SK-N-MC (cell line): ENCODE measurements at regions not wholly inside any gene's neighbourhood (a gene's known extent, or its start where the extent isn't known, plus 50 kb on each side); places are given as distances from the start of the nearest gene placed in this dataset.

Experiments
- DNase-seq: peaks from one replicate; pipeline ENCODE4 v3.0.0-alpha.2; 2011; ENCODE audit warnings: low read depth, low spot score
- H3K27ac ChIP-seq: fragments of 200-600 bp; sonication (generic); 2 replicates; pipeline ENCODE4 v1.5.1; 2016; ENCODE audit warnings: mixed run types
- H3K36me3 ChIP-seq: fragments of 200-600 bp; sonication (generic); 2 replicates; pipeline ENCODE4 v1.6.1; 2017; ENCODE audit warnings: antibody characterized with exemption, low read length, mixed read lengths; ENCODE audit not compliant: insufficient read depth
- H3K4me3 ChIP-seq: fragments of 200-600 bp; sonication (generic); 2 replicates; pipeline ENCODE4 v1.5.1; 2016
- H3K9ac ChIP-seq: fragments of 200-600 bp; sonication (generic); 2 replicates; pipeline ENCODE4 v1.8.0; 2017; ENCODE audit warnings: mixed run types, mixed read lengths; ENCODE audit not compliant: insufficient read length
- H3K9me3 ChIP-seq: fragments of 200-600 bp; sonication (generic); 2 replicates; pipeline ENCODE4 v1.6.1; 2017; ENCODE audit warnings: low read depth, mild to moderate bottlenecking, antibody characterized with exemption, low read length, moderate library complexity, mixed read lengths
- EZH2 ChIP-seq: fragments of 200-600 bp; sonication (generic); IDR thresholded peaks from one replicate; pipeline ENCODE4 v1.6.1; 2017; ENCODE audit warnings: antibody characterized with exemption
- FOXP2 ChIP-seq: optimal IDR thresholded peaks from 2 replicates; pipeline ENCODE3; 2011; ENCODE audit warnings: mild to moderate bottlenecking, moderate library complexity; ENCODE audit not compliant: insufficient read depth; ENCODE audit errors: extremely low read length, control extremely low read depth
- POLR2AphosphoS5 ChIP-seq: IDR thresholded peaks from 2 replicates; pipeline ENCODE4 v1.6.1; 2012; ENCODE audit warnings: mild to moderate bottlenecking, low read depth, low read length, borderline replicate concordance

- Histone ChIP-seq H3K9me3 (no peaks in the 10 kb centered on the region), H3K4me3 (no peak overlapping the region), H3K36me3 (no peaks in the 10 kb centered on the region), H3K27ac (no peak overlapping the region), H3K9ac (no peak overlapping the region)
- TF ChIP-seq FOXP2 (no peak), EZH2 (no peak), POLR2AphosphoS5 (no peak)
- DNase-seq = no peak
Observed at GRCh38 chr1:47574451-47575165, 136.8 kb downstream of the FOXD2 start.

- no peak overlapping the region for H3K27ac ChIP-seq
- H3K9ac ChIP-seq = no peak overlapping the region
- TF ChIP-seq EZH2 = no peak
- TF ChIP-seq FOXP2 = no peak
- no peak for TF ChIP-seq POLR2AphosphoS5
- H3K9me3 ChIP-seq = no peaks in the 10 kb centered on the region
- no peak for DNase-seq
- no peaks in the 10 kb centered on the region for H3K36me3 ChIP-seq
- H3K4me3 ChIP-seq = no peak overlapping the region
Observed at GRCh38 chr1:47575855-47576757, 138.3 kb downstream of the FOXD2 start.

- H3K36me3 ChIP-seq = no peaks in the 10 kb centered on the region
- no peaks in the 10 kb centered on the region for H3K9me3 ChIP-seq
- no peak overlapping the region for H3K4me3 ChIP-seq
- DNase-seq = no peak
- no peak overlapping the region for H3K27ac ChIP-seq
- no peak for TF ChIP-seq FOXP2
- no peak for TF ChIP-seq POLR2AphosphoS5
- no peak for TF ChIP-seq EZH2
- no peak overlapping the region for H3K9ac ChIP-seq
Observed at GRCh38 chr1:47576758-47577115, 138.9 kb downstream of the FOXD2 start.

GRCh38 chr1:47577303-47578025 lies 139.6 kb downstream of the FOXD2 start:
- H3K27ac ChIP-seq = no peak overlapping the region
- H3K36me3 ChIP-seq = no peaks in the 10 kb centered on the region
- H3K4me3 ChIP-seq = no peak overlapping the region
- H3K9ac ChIP-seq = no peak overlapping the region
- H3K9me3 ChIP-seq = no peaks in the 10 kb centered on the region
- no peak for TF ChIP-seq POLR2AphosphoS5
- DNase-seq = no peak

- Histone ChIP-seq H3K9ac (no peak overlapping the region), H3K36me3 (no peaks in the 10 kb centered on the region), H3K4me3 (no peak overlapping the region), H3K27ac (no peak overlapping the region), H3K9me3 (no peaks in the 10 kb centered on the region)
- DNase-seq = no peak
- no peak for TF ChIP-seq EZH2
- no peak for TF ChIP-seq POLR2AphosphoS5
- TF ChIP-seq FOXP2 = no peak
Observed at GRCh38 chr1:47578026-47578720, 140.3 kb downstream of the FOXD2 start.

GRCh38 chr1:47578721-47579419 lies 141.0 kb downstream of the FOXD2 start:
- DNase-seq = no peak
- TF ChIP-seq EZH2 (no peak), POLR2AphosphoS5 (no peak), FOXP2 (no peak)
- Histone ChIP-seq H3K4me3 (no peak overlapping the region), H3K27ac (no peak overlapping the region), H3K9ac (no peak overlapping the region), H3K36me3 (no peaks in the 10 kb centered on the region), H3K9me3 (no peaks in the 10 kb centered on the region)

- Histone ChIP-seq H3K27ac (no peak overlapping the region), H3K4me3 (no peak overlapping the region), H3K9ac (no peak overlapping the region), H3K9me3 (no peaks in the 10 kb centered on the region), H3K36me3 (no peaks in the 10 kb centered on the region)
- DNase-seq = no peak
- no peak for TF ChIP-seq FOXP2
- TF ChIP-seq POLR2AphosphoS5 = no peak
- no peak for TF ChIP-seq EZH2
Observed at GRCh38 chr1:47579809-47580208, 142.0 kb downstream of the FOXD2 start.
